ENCODE measurements at regions not wholly inside any gene's neighbourhood (a gene's known extent, or its start where the extent isn't known, plus 50 kb on each side); places are given as distances from the start of the nearest gene placed in this dataset.
"Not testable (repeated sequence)": the region's sequence is repeated elsewhere in the genome, so short reads cannot be mapped to it uniquely, and the experiment has no call there.

GRCh38 chr1:14177866-14178265 is 420.6 kb upstream of the KAZN start:
- DNase-seq (ENCODE audit: low read depth in 3 of 3, low spot score in 2 of 3): not testable (repeated sequence)

GRCh38 chr1:14180738-14181137 is 417.7 kb upstream of the KAZN start:
- no peak for DNase-seq (ENCODE audit: low read depth in 3 of 3, low spot score in 2 of 3)

GRCh38 chr1:14181191-14181795 is 417.2 kb upstream of the KAZN start:
- no peak for DNase-seq (ENCODE audit: low read depth in 3 of 3, low spot score in 2 of 3)

GRCh38 chr1:14182856-14183255 is 415.6 kb upstream of the KAZN start:
- no peak for DNase-seq (ENCODE audit: low read depth in 3 of 3, low spot score in 2 of 3)

- no peak for DNase-seq (ENCODE audit: low read depth in 3 of 3, low spot score in 2 of 3)
These were observed 415.2 kb upstream of the KAZN start for GRCh38 chr1:14183329-14183728.

GRCh38 chr1:14184454-14184853 is 414.0 kb upstream of the KAZN start:
- DNase-seq (ENCODE audit: low read depth in 3 of 3, low spot score in 2 of 3): no peak

GRCh38 chr1:14189381-14189780 is 409.1 kb upstream of the KAZN start:
- no peak for DNase-seq (ENCODE audit: low read depth in 3 of 3, low spot score in 2 of 3)

- no peak for DNase-seq (ENCODE audit: low read depth in 3 of 3, low spot score in 2 of 3)
These were observed 408.0 kb upstream of the KAZN start for GRCh38 chr1:14190508-14190907.

- DNase-seq (ENCODE audit: low read depth in 3 of 3, low spot score in 2 of 3): no peak
These were observed 404.0 kb upstream of the KAZN start for GRCh38 chr1:14194511-14194910.

GRCh38 chr1:14205066-14205465 is 393.4 kb upstream of the KAZN start:
- no peak for DNase-seq (ENCODE audit: low read depth in 3 of 3, low spot score in 2 of 3)

- no peak for DNase-seq (ENCODE audit: low read depth in 3 of 3, low spot score in 2 of 3)
These were observed 383.3 kb upstream of the KAZN start for GRCh38 chr1:14215151-14215550.

- no peak for DNase-seq (ENCODE audit: low read depth in 3 of 3, low spot score in 2 of 3)
These were observed 381.1 kb upstream of the KAZN start for GRCh38 chr1:14217384-14217783.

GRCh38 chr1:14220324-14220723 is 378.2 kb upstream of the KAZN start:
- no peak for DNase-seq (ENCODE audit: low read depth in 3 of 3, low spot score in 2 of 3)

- no peak for DNase-seq (ENCODE audit: low read depth in 3 of 3, low spot score in 2 of 3)
These were observed 377.7 kb upstream of the KAZN start for GRCh38 chr1:14220811-14221210.

GRCh38 chr1:14222086-14222485 is 376.4 kb upstream of the KAZN start:
- no peak for DNase-seq (ENCODE audit: low read depth in 3 of 3, low spot score in 2 of 3)

- no peak for DNase-seq (ENCODE audit: low read depth in 3 of 3, low spot score in 2 of 3)
These were observed 369.8 kb upstream of the KAZN start for GRCh38 chr1:14228677-14229076.

- DNase-seq (ENCODE audit: low read depth in 3 of 3, low spot score in 2 of 3): no peak
These were observed 365.0 kb upstream of the KAZN start for GRCh38 chr1:14233510-14233909.

- DNase-seq (ENCODE audit: low read depth in 3 of 3, low spot score in 2 of 3): no peak
These were observed 362.4 kb upstream of the KAZN start for GRCh38 chr1:14236097-14236496.

- no peak for DNase-seq (ENCODE audit: low read depth in 3 of 3, low spot score in 2 of 3)
These were observed 359.8 kb upstream of the KAZN start for GRCh38 chr1:14238472-14239307.

- DNase-seq (ENCODE audit: low read depth in 3 of 3, low spot score in 2 of 3): no peak
These were observed 358.2 kb upstream of the KAZN start for GRCh38 chr1:14240265-14240664.

- DNase-seq (ENCODE audit: low read depth in 3 of 3, low spot score in 2 of 3): no peak
These were observed 356.4 kb upstream of the KAZN start for GRCh38 chr1:14242123-14242522.

GRCh38 chr1:14242870-14243269 is 355.6 kb upstream of the KAZN start:
- no peak for DNase-seq (ENCODE audit: low read depth in 3 of 3, low spot score in 2 of 3)
